ENCODE measurements at regions not wholly inside any gene's neighbourhood (a gene's known extent, or its start where the extent isn't known, plus 50 kb on each side); places are given as distances from the start of the nearest gene placed in this dataset.

DNA sequence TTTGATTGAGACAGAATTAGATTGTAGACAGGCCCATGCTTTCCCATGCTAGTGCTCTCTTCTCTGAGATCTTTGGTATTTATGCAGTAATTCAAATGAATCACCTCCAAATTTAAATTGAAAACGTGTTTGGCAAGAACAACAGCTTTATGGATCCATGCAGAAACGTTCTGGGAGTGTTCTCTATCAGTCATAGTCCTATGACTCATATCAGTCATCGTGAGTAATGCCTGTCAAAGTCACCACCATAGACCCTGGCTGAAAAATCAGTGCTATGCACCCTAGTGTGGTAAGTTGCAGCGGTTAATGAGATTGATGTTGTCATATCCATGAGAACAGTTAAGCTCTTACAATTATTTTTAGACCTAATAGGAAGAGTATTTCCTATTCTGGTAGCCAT, 90.1 kb upstream of the FOXG1 start:
- Mint-ChIP-seq H3K27me3 (ENCODE audit: low read depth, unreplicated experiment) (no peaks in the 10 kb centered on the region), H3K4me1 (ENCODE audit: low read depth, unreplicated experiment) (peaks cover 17% of the 10 kb centered on the region), H3K9me3 (ENCODE audit: unreplicated experiment) (no peaks in the 10 kb centered on the region), H3K4me3 (ENCODE audit: unreplicated experiment) (no peak overlapping the region), H3K36me3 (ENCODE audit: low read depth, unreplicated experiment) (no peaks in the 10 kb centered on the region), H3K27ac (ENCODE audit: unreplicated experiment) (no peak overlapping the region)
- DNase-seq (ENCODE audit: low read depth) (peak; percentile 63), FAIRE-seq (no peak)
- Histone ChIP-seq H3K27me3 (ENCODE audit: insufficient read depth, low read length) (no peaks in the 10 kb centered on the region), H2AFZ (ENCODE audit: low read depth, low read length) (no peak overlapping the region), H3K9ac (ENCODE audit: low read length) (no peak overlapping the region), H3K4me2 (ENCODE audit: low read length) (peak overlapping the region; percentile 41), H3K9me3 (ENCODE audit: insufficient read depth, low read depth, low read length) (no peaks in the 10 kb centered on the region), H3K36me3 (ENCODE audit: insufficient read depth, low read length) (no peaks in the 10 kb centered on the region), H3K4me3 (ENCODE audit: insufficient read depth, low read depth, low read length) (no peak overlapping the region), H4K20me1 (ENCODE audit: insufficient read depth, low read length) (no peaks in the 10 kb centered on the region), H3K27ac (ENCODE audit: low read depth, low read length) (peak overlapping the region; percentile 29), H3K4me1 (ENCODE audit: insufficient read depth, low read length) (peaks cover 22% of the 10 kb centered on the region), H3K79me2 (ENCODE audit: insufficient read depth, low read length) (no peaks in the 10 kb centered on the region)
- no peak for TF ChIP-seq CTCF (IDR thresholded peaks at IDR 0.05; ENCODE audit: insufficient read depth, low read depth, low read length)
- TF ChIP-seq EZH2 (IDR thresholded peaks at IDR 0.05; ENCODE audit: insufficient read depth, low read length): no peak

DNA sequence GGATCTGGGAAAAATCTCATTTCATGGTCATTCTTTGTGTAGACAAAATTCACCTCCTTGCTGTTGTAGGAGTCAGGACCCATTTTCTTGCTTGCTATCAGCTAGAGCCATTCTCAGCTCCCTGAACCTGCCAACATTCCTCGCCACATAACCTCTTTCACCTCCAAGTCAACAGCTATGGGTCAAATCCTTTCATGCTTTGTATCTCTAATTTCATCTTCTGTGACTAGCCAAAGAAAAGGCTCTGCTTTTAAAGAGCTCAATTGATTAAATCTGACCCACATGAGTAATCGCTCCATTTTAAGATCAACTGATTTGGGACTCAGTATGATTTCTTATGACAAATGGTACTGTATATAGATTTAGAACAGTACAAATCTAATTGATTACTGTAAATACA, 89.2 kb upstream of the FOXG1 start:
- H3K4me2 ChIP-seq (ENCODE audit: low read length): no peak overlapping the region
- Mint-ChIP-seq H3K4me1 (ENCODE audit: low read depth, unreplicated experiment) (peaks cover 14% of the 10 kb centered on the region), H3K4me3 (ENCODE audit: unreplicated experiment) (no peak overlapping the region), H3K9me3 (ENCODE audit: unreplicated experiment) (no peaks in the 10 kb centered on the region), H3K36me3 (ENCODE audit: low read depth, unreplicated experiment) (no peaks in the 10 kb centered on the region), H3K27ac (ENCODE audit: unreplicated experiment) (no peak overlapping the region), H3K27me3 (ENCODE audit: low read depth, unreplicated experiment) (no peaks in the 10 kb centered on the region)
- no peak overlapping the region for H2AFZ ChIP-seq (ENCODE audit: low read depth, low read length)
- H3K9me3 ChIP-seq (ENCODE audit: insufficient read depth, low read depth, low read length): no peaks in the 10 kb centered on the region
- DNase-seq (ENCODE audit: low read depth) (no peak), FAIRE-seq (no peak)
- no peak overlapping the region for H3K27ac ChIP-seq (ENCODE audit: low read depth, low read length)
- H3K4me3 ChIP-seq (ENCODE audit: insufficient read depth, low read depth, low read length): no peak overlapping the region
- H3K27me3 ChIP-seq (ENCODE audit: insufficient read depth, low read length): no peaks in the 10 kb centered on the region
- peaks cover 20% of the 10 kb centered on the region for H3K4me1 ChIP-seq (ENCODE audit: insufficient read depth, low read length)
- no peaks in the 10 kb centered on the region for H3K36me3 ChIP-seq (ENCODE audit: insufficient read depth, low read length)
- no peaks in the 10 kb centered on the region for H3K79me2 ChIP-seq (ENCODE audit: insufficient read depth, low read length)
- TF ChIP-seq EZH2 (IDR thresholded peaks at IDR 0.05; ENCODE audit: insufficient read depth, low read length): no peak
- H4K20me1 ChIP-seq (ENCODE audit: insufficient read depth, low read length): no peaks in the 10 kb centered on the region
- no peak overlapping the region for H3K9ac ChIP-seq (ENCODE audit: low read length)

GRCh38 chr14:28678887-28679286, 87.7 kb upstream of the FOXG1 start:
- peaks cover 14% of the 10 kb centered on the region for H3K4me1 ChIP-seq (ENCODE audit: insufficient read depth, low read length)
- TF ChIP-seq CTCF (IDR thresholded peaks at IDR 0.05; ENCODE audit: insufficient read depth, low read depth, low read length): no peak
- no peak for TF ChIP-seq EZH2 (IDR thresholded peaks at IDR 0.05; ENCODE audit: insufficient read depth, low read length)
- DNase-seq (ENCODE audit: low read depth) (no peak), FAIRE-seq (no peak)
- H3K27me3 ChIP-seq (ENCODE audit: insufficient read depth, low read length): no peaks in the 10 kb centered on the region
- no peaks in the 10 kb centered on the region for H3K79me2 ChIP-seq (ENCODE audit: insufficient read depth, low read length)
- Mint-ChIP-seq H3K27me3 (ENCODE audit: low read depth, unreplicated experiment) (no peaks in the 10 kb centered on the region), H3K9me3 (ENCODE audit: unreplicated experiment) (no peaks in the 10 kb centered on the region), H3K4me1 (ENCODE audit: low read depth, unreplicated experiment) (peaks cover 14% of the 10 kb centered on the region), H3K36me3 (ENCODE audit: low read depth, unreplicated experiment) (no peaks in the 10 kb centered on the region), H3K4me3 (ENCODE audit: unreplicated experiment) (no peak overlapping the region), H3K27ac (ENCODE audit: unreplicated experiment) (no peak overlapping the region)
- no peak overlapping the region for H2AFZ ChIP-seq (ENCODE audit: low read depth, low read length)
- H3K36me3 ChIP-seq (ENCODE audit: insufficient read depth, low read length): no peaks in the 10 kb centered on the region
- H4K20me1 ChIP-seq (ENCODE audit: insufficient read depth, low read length): no peaks in the 10 kb centered on the region
- no peak overlapping the region for H3K9ac ChIP-seq (ENCODE audit: low read length)
- no peak overlapping the region for H3K27ac ChIP-seq (ENCODE audit: low read depth, low read length)
- H3K9me3 ChIP-seq (ENCODE audit: insufficient read depth, low read depth, low read length): no peaks in the 10 kb centered on the region
- H3K4me3 ChIP-seq (ENCODE audit: insufficient read depth, low read depth, low read length): no peak overlapping the region
- H3K4me2 ChIP-seq (ENCODE audit: low read length): no peak overlapping the region
